ENCODE measurements at regions not wholly inside any gene's neighbourhood (a gene's known extent, or its start where the extent isn't known, plus 50 kb on each side); places are given as distances from the start of the nearest gene placed in this dataset.
A peak's percentile ranks its signal among the peaks of the same experiment; 100 is the strongest.
"Not testable (repeated sequence)": the region's sequence is repeated elsewhere in the genome, so short reads cannot be mapped to it uniquely, and the experiment has no call there.

DNA sequence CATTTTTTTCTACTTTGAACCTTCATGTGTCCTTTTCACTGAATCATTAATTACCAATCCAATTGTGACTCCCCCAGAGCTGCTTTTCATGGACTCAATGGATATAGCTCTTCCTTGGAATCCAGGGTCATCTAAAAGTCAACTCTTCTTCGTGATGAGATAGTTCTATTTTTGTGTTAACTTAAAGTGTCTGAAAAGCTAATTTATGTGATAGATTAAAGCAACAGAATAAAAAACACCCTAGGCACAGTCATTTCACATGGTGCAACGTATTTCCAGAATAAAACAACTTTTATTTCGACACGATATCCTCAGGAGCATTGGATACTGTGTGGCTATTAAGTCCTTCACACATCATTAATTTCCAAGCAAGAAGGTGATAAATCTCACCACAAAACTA is 250.6 kb upstream of the SPHKAP start:
- no peak overlapping the region for H3K4me3 ChIP-seq (ENCODE audit: low read depth, low read length)
- H3K36me3 ChIP-seq (ENCODE audit: control insufficient read depth, insufficient read depth, low read length) = no peaks in the 10 kb centered on the region
- no peak for DNase-seq (ENCODE audit: low read depth)
- TF ChIP-seq, protein P1, sequence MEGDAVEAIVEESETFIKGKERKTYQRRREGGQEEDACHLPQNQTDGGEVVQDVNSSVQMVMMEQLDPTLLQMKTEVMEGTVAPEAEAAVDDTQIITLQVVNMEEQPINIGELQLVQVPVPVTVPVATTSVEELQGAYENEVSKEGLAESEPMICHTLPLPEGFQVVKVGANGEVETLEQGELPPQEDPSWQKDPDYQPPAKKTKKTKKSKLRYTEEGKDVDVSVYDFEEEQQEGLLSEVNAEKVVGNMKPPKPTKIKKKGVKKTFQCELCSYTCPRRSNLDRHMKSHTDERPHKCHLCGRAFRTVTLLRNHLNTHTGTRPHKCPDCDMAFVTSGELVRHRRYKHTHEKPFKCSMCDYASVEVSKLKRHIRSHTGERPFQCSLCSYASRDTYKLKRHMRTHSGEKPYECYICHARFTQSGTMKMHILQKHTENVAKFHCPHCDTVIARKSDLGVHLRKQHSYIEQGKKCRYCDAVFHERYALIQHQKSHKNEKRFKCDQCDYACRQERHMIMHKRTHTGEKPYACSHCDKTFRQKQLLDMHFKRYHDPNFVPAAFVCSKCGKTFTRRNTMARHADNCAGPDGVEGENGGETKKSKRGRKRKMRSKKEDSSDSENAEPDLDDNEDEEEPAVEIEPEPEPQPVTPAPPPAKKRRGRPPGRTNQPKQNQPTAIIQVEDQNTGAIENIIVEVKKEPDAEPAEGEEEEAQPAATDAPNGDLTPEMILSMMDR (IDR thresholded peaks at IDR 0.05; ENCODE audit: insufficient read depth, low read length, poor library complexity, severe bottlenecking) = no peak
- no peaks in the 10 kb centered on the region for H3K27me3 ChIP-seq (ENCODE audit: control insufficient read depth, insufficient read depth, low read length)

DNA sequence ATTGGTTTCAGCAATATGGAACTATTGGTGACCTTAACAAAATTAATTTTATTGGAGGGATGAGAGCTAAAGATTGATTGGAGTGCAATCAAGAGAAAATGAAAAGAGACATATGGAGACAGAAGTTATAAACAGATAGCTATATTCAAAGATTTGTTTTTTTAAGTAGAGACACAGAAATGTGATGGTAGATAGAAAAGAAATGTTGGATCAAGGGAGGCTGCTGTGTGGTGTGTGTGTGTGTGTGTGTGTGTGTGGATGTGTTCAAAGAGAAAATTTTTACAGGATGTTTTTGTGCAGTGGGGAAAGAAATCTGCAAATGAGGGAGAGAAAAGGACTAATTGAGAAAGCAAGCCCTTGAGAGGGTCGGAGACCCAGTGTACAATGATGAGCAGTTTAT is 249.5 kb upstream of the SPHKAP start:
- Histone ChIP-seq H3K27me3 (ENCODE audit: control insufficient read depth, insufficient read depth, low read length) (no peaks in the 10 kb centered on the region), H3K4me3 (ENCODE audit: low read depth, low read length) (no peak overlapping the region), H3K36me3 (ENCODE audit: control insufficient read depth, insufficient read depth, low read length) (no peaks in the 10 kb centered on the region)
- TF ChIP-seq, protein P1 (IDR thresholded peaks at IDR 0.05; ENCODE audit: insufficient read depth, low read length, poor library complexity, severe bottlenecking) = no peak
- no peak for DNase-seq (ENCODE audit: low read depth)

DNA sequence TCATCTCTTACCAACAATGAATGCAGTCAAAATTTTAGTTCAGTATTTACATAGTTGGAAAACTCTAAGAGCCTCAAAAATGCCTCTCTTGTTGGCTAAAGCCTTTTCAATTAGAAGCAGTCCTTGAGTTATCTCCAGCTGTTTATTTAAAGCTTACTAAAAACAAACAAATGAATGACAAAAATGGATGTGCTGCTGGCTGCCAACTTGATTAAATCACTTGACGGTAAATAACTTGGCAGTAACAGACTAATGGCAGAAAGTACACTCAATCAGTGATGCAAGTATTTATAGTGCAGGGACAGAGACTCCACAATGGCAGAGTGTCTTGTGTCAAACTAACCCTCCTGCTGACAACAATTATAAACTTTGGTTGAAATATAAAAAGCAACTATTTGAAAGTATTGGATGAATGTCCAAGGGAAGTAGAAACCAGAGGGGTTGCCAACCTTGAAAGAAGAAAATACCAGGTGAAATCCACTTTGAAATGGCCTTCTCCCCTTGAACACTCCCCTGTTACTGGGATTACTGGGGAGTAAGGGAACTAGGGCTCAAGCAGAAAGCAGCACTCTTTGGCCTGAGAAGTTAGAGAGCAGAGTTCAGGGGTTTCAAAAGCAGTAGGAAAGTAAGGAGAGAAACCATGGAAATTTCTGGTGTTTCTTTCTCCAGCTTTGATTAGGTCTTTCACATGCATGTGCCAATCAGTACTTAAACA is 245.2 kb upstream of the SPHKAP start:
- TF ChIP-seq, protein P1 (IDR thresholded peaks at IDR 0.05; ENCODE audit: insufficient read depth, low read length, poor library complexity, severe bottlenecking) = no peak
- no peaks in the 10 kb centered on the region for H3K27me3 ChIP-seq (ENCODE audit: control insufficient read depth, insufficient read depth, low read length)
- DNase-seq (ENCODE audit: low read depth) = no peak
- no peaks in the 10 kb centered on the region for H3K36me3 ChIP-seq (ENCODE audit: control insufficient read depth, insufficient read depth, low read length)
- H3K4me3 ChIP-seq (ENCODE audit: low read depth, low read length) = no peak overlapping the region

DNA sequence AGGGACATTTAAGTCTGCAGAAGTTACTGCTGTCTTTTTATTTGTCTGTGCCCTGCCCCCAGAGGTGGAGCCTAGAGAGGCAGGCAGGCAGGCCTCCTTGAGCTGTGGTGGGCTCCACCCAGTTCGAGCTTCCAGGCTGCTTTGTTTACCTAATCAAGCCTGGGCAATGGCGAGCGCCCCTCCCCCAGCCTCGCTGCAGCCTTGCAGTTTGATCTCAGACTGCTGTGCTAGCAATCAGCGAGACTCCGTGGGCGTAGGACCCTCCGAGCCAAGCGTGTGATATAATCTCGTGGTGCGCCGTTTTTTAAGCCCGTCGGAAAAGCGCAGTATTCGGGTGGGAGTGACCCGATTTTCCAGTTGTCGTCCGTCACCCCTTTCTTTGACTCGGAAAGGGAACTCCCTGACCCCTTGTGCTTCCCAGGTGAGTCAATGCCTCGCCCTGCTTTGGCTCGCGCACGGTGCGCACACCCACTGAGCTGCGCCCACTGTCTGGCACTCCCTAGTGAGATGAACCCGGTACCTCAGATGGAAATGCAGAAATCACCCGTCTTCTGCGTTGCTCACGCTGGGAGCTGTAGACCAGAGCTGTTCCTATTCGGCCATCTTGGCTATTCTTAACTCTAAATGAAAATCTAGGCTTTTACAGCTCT is 244.0 kb upstream of the SPHKAP start:
- not testable (repeated sequence) for H3K27me3 ChIP-seq (ENCODE audit: control insufficient read depth, insufficient read depth, low read length); DNase-seq (ENCODE audit: low read depth); H3K36me3 ChIP-seq (ENCODE audit: control insufficient read depth, insufficient read depth, low read length); H3K4me3 ChIP-seq (ENCODE audit: low read depth, low read length)

DNA sequence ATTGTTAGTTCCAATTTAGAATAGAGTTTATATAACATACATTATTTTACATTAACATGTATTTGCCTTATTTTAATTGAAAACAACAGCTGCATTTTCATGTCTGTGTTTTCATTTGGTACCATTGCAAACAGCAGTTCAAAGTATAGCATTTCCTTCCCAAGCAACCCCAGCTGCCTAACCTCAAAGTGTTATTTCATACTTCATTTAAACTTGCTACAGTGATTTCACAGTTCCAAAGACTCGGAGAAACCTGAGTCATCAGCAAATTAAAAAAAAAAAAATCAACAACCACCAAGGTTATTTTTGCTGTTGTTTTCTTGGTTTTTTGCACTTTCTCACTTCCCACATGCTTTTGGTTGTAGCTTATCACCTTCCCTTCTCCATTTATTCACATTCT is 236.5 kb upstream of the SPHKAP start:
- no peaks in the 10 kb centered on the region for H3K27me3 ChIP-seq (ENCODE audit: control insufficient read depth, insufficient read depth, low read length)
- no peak overlapping the region for H3K4me3 ChIP-seq (ENCODE audit: low read depth, low read length)
- TF ChIP-seq, protein P1 (IDR thresholded peaks at IDR 0.05; ENCODE audit: insufficient read depth, low read length, poor library complexity, severe bottlenecking) = no peak
- H3K36me3 ChIP-seq (ENCODE audit: control insufficient read depth, insufficient read depth, low read length) = no peaks in the 10 kb centered on the region
- peak; percentile 9 for DNase-seq (ENCODE audit: low read depth)

DNA sequence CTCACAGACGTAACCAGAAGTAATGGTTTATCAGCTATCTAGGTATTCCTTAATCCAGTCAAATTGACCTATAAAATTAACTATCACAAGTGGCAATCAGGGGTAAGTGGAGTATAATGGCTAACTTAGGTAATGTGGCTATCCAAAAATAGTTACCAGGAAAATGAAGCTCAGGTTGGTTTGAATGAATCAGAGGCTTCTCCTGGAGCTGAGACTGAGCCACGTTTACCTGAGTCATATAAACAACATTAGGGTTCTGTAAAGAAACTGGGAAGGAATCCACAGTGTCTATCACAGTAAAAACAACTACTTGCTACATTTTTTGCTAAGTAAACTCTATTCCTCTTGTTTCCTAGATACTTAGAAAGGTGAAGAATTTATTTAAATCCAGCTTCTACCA is 236.0 kb upstream of the SPHKAP start:
- H3K4me3 ChIP-seq (ENCODE audit: low read depth, low read length) = no peak overlapping the region
- H3K27me3 ChIP-seq (ENCODE audit: control insufficient read depth, insufficient read depth, low read length) = no peaks in the 10 kb centered on the region
- TF ChIP-seq, protein P1 (IDR thresholded peaks at IDR 0.05; ENCODE audit: insufficient read depth, low read length, poor library complexity, severe bottlenecking) = no peak

More for the DNA sequence above, 236.0 kb upstream of the SPHKAP start:
- no peaks in the 10 kb centered on the region for H3K36me3 ChIP-seq (ENCODE audit: control insufficient read depth, insufficient read depth, low read length)
- DNase-seq (ENCODE audit: low read depth) = peak; percentile 57
